ENCODE measurements at regions not wholly inside any gene's neighbourhood (a gene's known extent, or its start where the extent isn't known, plus 50 kb on each side); places are given as distances from the start of the nearest gene placed in this dataset.

DNA sequence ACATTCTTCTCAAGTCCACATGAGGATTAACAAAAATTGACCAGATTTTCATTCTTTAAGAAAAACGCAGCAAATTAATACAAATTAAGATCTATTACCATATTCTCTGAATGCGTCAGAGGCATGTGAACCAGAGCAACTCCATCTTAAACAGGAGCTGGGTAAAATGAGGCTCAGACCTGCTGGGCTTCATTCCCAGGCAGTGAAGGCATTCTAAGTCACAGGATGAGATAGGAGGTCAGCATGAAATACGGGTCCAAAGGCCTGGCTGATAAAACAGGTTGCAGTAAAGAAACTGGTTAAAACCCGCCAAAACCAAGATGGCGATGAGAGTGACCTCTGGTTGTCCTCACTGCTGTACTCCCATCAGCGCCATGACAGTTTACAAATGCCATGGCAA, 217.6 kb downstream of the RDH14 start (continued):
- TF ChIP-seq, protein P1, sequence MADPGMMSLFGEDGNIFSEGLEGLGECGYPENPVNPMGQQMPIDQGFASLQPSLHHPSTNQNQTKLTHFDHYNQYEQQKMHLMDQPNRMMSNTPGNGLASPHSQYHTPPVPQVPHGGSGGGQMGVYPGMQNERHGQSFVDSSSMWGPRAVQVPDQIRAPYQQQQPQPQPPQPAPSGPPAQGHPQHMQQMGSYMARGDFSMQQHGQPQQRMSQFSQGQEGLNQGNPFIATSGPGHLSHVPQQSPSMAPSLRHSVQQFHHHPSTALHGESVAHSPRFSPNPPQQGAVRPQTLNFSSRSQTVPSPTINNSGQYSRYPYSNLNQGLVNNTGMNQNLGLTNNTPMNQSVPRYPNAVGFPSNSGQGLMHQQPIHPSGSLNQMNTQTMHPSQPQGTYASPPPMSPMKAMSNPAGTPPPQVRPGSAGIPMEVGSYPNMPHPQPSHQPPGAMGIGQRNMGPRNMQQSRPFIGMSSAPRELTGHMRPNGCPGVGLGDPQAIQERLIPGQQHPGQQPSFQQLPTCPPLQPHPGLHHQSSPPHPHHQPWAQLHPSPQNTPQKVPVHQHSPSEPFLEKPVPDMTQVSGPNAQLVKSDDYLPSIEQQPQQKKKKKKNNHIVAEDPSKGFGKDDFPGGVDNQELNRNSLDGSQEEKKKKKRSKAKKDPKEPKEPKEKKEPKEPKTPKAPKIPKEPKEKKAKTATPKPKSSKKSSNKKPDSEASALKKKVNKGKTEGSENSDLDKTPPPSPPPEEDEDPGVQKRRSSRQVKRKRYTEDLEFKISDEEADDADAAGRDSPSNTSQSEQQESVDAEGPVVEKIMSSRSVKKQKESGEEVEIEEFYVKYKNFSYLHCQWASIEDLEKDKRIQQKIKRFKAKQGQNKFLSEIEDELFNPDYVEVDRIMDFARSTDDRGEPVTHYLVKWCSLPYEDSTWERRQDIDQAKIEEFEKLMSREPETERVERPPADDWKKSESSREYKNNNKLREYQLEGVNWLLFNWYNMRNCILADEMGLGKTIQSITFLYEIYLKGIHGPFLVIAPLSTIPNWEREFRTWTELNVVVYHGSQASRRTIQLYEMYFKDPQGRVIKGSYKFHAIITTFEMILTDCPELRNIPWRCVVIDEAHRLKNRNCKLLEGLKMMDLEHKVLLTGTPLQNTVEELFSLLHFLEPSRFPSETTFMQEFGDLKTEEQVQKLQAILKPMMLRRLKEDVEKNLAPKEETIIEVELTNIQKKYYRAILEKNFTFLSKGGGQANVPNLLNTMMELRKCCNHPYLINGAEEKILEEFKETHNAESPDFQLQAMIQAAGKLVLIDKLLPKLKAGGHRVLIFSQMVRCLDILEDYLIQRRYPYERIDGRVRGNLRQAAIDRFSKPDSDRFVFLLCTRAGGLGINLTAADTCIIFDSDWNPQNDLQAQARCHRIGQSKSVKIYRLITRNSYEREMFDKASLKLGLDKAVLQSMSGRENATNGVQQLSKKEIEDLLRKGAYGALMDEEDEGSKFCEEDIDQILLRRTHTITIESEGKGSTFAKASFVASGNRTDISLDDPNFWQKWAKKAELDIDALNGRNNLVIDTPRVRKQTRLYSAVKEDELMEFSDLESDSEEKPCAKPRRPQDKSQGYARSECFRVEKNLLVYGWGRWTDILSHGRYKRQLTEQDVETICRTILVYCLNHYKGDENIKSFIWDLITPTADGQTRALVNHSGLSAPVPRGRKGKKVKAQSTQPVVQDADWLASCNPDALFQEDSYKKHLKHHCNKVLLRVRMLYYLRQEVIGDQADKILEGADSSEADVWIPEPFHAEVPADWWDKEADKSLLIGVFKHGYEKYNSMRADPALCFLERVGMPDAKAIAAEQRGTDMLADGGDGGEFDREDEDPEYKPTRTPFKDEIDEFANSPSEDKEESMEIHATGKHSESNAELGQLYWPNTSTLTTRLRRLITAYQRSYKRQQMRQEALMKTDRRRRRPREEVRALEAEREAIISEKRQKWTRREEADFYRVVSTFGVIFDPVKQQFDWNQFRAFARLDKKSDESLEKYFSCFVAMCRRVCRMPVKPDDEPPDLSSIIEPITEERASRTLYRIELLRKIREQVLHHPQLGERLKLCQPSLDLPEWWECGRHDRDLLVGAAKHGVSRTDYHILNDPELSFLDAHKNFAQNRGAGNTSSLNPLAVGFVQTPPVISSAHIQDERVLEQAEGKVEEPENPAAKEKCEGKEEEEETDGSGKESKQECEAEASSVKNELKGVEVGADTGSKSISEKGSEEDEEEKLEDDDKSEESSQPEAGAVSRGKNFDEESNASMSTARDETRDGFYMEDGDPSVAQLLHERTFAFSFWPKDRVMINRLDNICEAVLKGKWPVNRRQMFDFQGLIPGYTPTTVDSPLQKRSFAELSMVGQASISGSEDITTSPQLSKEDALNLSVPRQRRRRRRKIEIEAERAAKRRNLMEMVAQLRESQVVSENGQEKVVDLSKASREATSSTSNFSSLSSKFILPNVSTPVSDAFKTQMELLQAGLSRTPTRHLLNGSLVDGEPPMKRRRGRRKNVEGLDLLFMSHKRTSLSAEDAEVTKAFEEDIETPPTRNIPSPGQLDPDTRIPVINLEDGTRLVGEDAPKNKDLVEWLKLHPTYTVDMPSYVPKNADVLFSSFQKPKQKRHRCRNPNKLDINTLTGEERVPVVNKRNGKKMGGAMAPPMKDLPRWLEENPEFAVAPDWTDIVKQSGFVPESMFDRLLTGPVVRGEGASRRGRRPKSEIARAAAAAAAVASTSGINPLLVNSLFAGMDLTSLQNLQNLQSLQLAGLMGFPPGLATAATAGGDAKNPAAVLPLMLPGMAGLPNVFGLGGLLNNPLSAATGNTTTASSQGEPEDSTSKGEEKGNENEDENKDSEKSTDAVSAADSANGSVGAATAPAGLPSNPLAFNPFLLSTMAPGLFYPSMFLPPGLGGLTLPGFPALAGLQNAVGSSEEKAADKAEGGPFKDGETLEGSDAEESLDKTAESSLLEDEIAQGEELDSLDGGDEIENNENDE (IDR thresholded peaks at IDR 0.05; ENCODE audit: insufficient replicate concordance, low read length) = no peak
- no peak for TF ChIP-seq POU5F1 (IDR thresholded peaks at IDR 0.05; ENCODE audit: low read depth, low read length)
- no peak for TF ChIP-seq CEBPB (IDR thresholded peaks at IDR 0.05; ENCODE audit: low read depth, low read length)
- TF ChIP-seq SP2 (IDR thresholded peaks at IDR 0.05; ENCODE audit: low read length) = no peak
- no peak for TF ChIP-seq EP300 (IDR thresholded peaks at IDR 0.05; ENCODE audit: borderline replicate concordance in 1 of 2, low read depth in 2 of 2, low read length in 2 of 2)
- no peak for TF ChIP-seq CBX8 (IDR thresholded peaks at IDR 0.05; ENCODE audit: borderline replicate concordance, low read depth, low read length)
- TF ChIP-seq ZNF274 (IDR thresholded peaks at IDR 0.05; ENCODE audit: borderline replicate concordance, extremely low read depth, low read length) = no peak
- no peak for TF ChIP-seq CHD1 (IDR thresholded peaks at IDR 0.05; ENCODE audit: low read depth, low read length)
- no peak for TF ChIP-seq CREB1 (IDR thresholded peaks at IDR 0.05)
- no peak for TF ChIP-seq SAP30 (IDR thresholded peaks at IDR 0.05; ENCODE audit: insufficient read depth, insufficient replicate concordance, low read length)
- TF ChIP-seq TAF1 (IDR thresholded peaks at IDR 0.05; ENCODE audit: low read depth, low read length) = no peak
- TF ChIP-seq CHD2 (IDR thresholded peaks at IDR 0.05; ENCODE audit: low read length) = no peak
- no peak for TF ChIP-seq JUN (IDR thresholded peaks at IDR 0.05; ENCODE audit: low read depth, low read length)
